ENCODE measurements at regions not wholly inside any gene's neighbourhood (a gene's known extent, or its start where the extent isn't known, plus 50 kb on each side); places are given as distances from the start of the nearest gene placed in this dataset.

DNA sequence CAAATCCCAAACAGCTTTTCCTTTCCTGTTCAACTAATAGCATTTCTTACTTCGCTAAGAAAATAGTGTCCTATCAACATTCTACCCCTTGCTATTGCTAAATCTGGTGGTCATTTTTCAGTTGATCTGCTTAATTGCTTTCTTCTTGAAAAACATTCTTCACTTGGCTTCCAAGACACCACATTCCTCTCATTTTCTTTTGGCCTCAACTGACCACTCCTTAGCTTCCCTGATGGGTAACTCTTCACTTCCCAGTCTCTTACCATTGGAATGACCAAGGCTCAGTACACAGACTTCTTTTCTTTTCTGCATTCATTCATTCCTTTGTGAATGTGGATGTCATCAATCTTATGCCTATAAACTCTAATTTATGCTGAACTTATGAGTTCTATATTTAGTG is 230.8 kb upstream of the CDH2 start:
- no peak for TF ChIP-seq POLR2AphosphoS5 (IDR thresholded peaks at IDR 0.05; ENCODE audit: low read depth, low read length)
- TF ChIP-seq, protein P1, sequence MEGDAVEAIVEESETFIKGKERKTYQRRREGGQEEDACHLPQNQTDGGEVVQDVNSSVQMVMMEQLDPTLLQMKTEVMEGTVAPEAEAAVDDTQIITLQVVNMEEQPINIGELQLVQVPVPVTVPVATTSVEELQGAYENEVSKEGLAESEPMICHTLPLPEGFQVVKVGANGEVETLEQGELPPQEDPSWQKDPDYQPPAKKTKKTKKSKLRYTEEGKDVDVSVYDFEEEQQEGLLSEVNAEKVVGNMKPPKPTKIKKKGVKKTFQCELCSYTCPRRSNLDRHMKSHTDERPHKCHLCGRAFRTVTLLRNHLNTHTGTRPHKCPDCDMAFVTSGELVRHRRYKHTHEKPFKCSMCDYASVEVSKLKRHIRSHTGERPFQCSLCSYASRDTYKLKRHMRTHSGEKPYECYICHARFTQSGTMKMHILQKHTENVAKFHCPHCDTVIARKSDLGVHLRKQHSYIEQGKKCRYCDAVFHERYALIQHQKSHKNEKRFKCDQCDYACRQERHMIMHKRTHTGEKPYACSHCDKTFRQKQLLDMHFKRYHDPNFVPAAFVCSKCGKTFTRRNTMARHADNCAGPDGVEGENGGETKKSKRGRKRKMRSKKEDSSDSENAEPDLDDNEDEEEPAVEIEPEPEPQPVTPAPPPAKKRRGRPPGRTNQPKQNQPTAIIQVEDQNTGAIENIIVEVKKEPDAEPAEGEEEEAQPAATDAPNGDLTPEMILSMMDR (IDR thresholded peaks at IDR 0.05; ENCODE audit: control extremely low read depth in 1 of 3, insufficient read depth in 1 of 3, low read depth in 1 of 3, low read length in 3 of 3): no peak
- TF ChIP-seq TBP (IDR thresholded peaks at IDR 0.05; ENCODE audit: low read depth, low read length): no peak
- no peak for TF ChIP-seq MAFK (IDR thresholded peaks at IDR 0.05; ENCODE audit: low read depth, low read length)
- TF ChIP-seq SIN3A (conservative IDR thresholded peaks at IDR 0.05 in 1 of 2, IDR thresholded peaks at IDR 0.05 in 1 of 2; ENCODE audit: low read depth in 1 of 2, low read length in 2 of 2): no peak
- TF ChIP-seq RAD21 (IDR thresholded peaks at IDR 0.05 in 1 of 2, conservative IDR thresholded peaks at IDR 0.05 in 1 of 2; ENCODE audit: low read depth in 2 of 2, low read length in 2 of 2): no peak
- no peak for TF ChIP-seq TAF1 (IDR thresholded peaks at IDR 0.05; ENCODE audit: low read depth, low read length)
- no peak for TF ChIP-seq EP300 (IDR thresholded peaks at IDR 0.05; ENCODE audit: borderline replicate concordance in 1 of 2, low read depth in 2 of 2, low read length in 2 of 2)
- TF ChIP-seq POU5F1 (IDR thresholded peaks at IDR 0.05; ENCODE audit: low read depth, low read length): no peak
